Epidermal melanocyte (primary cell): ENCODE measurements at regions not wholly inside any gene's neighbourhood (a gene's known extent, or its start where the extent isn't known, plus 50 kb on each side); places are given as distances from the start of the nearest gene placed in this dataset.
"Not testable (repeated sequence)": the region's sequence is repeated elsewhere in the genome, so short reads cannot be mapped to it uniquely, and the experiment has no call there.

Experiments used
- DNase-seq: peaks from one replicate; pipeline ENCODE4 v3.0.0; 2011; ENCODE audit warnings: low spot score; ENCODE audit not compliant: insufficient read length

- not testable (repeated sequence) for DNase-seq
Observed at GRCh38 chr5:18674212-18674611, 1040.0 kb downstream of the TAF11L14 start.

- DNase-seq = no peak
Observed at GRCh38 chr5:18675041-18675440, 1040.8 kb downstream of the TAF11L14 start.

DNA sequence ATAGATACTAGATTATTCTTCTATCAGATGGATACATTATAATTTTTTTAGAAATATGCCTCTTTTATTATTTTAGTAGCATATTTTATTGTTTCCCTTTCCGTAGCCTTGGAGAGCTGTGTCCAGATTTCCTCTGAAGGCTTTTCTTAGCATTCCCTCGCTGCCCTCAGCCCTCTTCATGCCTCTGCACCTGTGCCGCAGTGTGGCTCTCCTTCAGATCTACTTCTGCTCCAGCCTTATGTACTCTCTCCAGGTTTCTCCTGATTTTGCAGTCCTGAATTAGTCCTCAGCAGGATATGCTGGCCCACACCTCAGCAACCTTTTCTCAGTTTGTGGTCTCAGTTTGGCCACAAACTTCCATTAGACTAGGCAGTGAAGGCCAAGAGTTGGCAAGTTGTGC, 1052.0 kb downstream of the TAF11L14 start:
- DNase-seq = no peak

- DNase-seq = no peak
Observed at GRCh38 chr5:18687429-18687828, 1053.2 kb downstream of the TAF11L14 start.

DNA sequence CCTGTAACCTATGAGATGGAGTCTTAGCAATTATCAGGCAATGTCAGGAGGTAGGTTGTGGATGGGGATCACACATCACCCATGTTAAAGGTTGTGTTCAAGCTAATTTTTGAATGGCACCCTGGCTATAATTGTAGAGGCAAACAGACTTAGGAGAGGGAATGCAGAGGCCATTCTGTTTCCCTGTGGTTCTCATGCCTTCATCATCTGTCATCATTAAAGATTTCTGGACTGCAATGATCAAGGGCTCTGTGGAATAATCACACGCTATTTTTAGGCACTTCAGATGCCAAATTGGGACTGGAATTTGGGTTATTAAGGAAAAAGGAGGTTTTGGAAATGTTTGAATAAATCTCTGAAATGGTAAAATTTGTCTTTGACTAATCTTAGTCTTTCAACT, 1065.4 kb downstream of the TAF11L14 start:
- no peak for DNase-seq

DNA sequence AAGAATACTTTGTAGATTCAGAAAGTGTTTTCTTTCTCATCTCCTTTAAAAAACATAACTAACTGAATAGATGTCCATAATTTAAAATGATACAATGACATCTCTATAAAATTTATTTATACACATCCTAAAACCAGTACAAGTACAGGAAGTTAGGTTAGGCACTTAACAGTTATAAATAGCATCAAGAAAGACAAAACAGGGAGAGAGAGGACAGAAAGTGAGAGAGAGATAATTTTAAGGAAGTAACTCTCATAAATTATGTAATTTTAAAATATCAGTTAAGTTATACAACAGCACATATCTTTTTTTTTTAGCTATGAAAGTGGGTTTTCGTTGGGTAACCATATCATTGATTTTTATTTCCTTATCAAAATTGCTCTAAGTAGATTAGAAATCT, 1068.6 kb downstream of the TAF11L14 start:
- DNase-seq = no peak

DNA sequence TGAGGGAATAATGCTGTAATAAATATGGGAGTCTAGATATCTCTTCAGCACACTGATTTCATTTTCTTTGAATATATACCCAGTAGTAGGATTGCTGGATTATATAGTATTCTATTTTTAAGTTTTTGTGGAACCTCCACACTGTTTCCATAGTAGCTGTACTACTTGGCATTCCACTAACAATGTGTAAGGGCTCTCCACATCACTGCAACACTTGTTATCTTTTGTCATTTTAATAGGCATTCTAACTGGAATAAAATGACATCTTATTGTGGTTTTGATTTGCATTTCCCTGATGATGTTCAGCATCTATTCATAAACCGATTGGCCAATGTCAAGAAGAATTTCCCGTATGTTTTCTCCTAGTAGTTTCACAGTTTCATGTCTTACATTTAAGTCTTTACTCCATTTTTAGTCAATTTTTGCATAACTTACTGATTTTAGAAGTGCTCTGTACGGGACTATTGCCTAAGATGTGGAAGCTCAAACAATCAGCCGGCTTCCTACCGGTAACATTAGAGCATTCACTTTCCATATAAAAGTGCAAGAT, 1078.8 kb downstream of the TAF11L14 start:
- DNase-seq = no peak

DNA sequence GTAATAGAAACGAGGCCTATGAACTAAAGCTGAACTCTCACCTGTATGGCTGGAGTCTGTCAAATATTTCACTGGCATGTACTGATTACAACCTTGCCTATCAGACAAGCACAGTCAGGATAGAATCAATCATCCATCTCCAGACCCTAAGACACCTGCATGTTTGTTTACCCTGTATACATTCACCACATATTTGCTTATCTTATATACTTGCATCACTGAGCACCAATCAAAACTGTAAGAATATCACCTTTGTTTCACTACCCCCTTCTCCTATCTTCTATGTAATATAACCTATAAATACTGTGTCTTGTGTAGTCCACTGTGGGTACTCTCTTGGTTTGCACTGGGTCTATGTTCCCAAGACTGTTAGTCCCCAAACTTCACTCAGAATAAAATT, 1085.7 kb downstream of the TAF11L14 start:
- DNase-seq = no peak

DNA sequence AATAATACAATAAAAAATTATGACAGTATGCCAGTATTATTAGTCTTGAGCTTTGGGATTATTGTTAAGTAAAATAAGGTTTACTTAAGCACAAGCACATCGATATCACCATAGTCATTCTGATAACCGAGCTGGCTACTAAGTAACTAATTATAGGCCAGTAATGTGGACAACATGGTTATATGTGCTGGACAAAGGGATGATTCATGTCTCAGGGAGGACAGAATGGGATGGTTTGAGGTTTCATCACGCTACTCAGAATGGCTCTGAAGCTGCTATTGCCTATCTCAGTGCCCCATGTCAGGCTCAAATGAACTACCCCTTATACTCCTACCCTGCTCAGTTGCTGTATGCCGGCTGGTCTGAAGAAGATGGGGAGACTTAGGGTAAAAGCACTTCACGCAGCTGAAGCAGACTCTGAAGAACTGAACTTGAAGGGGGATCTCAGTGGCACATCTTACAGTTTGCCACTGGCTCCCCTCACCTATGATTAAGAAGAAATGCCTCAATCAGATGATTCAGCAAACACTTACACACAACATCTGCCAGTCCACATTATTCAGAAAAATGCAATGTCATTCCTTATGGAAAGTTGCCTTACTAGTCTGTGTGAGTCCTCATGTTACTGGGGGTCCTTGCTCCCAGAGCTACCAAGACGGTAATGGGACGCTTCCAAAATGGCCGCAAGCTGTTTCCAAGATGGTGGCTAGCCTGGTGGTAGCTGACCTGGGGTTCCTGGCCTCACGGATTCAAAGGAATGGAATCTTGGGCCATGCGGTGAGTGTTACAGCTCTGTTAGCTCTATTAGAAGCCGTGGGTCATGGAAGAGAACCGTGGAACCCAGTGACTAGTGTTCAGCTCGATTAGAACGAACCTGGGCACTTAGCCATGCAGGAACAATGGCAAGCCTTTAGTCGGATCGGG, 1098.6 kb downstream of the TAF11L14 start:
- no peak for DNase-seq

- no peak for DNase-seq
Observed at GRCh38 chr5:18736051-18736398, 1101.8 kb downstream of the TAF11L14 start.

DNA sequence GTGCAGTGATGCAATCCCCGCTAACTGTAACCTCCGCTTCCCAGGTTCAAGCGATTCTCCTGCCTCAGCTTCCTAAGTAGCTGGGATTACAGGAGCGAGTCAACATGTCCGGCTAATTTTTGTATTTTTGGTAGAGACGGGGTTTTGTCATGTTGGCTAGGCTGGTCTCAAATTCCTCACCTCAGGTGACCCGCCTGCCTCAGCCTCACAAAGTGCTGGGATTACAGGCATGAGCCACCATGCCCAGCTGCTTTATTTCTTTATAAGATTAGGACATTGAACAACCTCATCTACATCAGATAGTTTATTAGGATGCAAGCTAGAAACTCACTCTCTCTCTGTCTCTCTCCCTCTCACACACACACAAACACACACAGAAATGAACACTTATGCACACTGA, 1102.5 kb downstream of the TAF11L14 start:
- not testable (repeated sequence) for DNase-seq

DNA sequence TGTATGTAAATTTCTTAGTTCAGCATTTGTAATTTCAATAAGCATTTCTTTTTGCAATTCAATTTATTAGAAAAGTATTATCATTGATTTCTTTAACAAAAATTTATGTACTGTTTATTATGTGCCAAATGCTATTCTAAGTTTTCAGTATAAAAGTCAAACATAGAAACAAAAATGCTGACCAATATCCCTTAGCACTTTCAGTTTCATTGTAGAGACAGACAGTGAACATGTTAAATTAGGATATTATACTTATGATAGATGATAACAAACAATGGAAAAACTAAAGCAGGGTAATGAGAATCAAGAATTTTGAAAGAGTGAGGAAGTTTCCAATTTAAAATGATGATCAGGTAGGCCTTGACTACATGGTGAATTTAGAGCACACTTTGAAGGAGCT, 1106.0 kb downstream of the TAF11L14 start:
- no peak for DNase-seq

- no peak for DNase-seq
Observed at GRCh38 chr5:18742830-18743229, 1108.6 kb downstream of the TAF11L14 start.

DNA sequence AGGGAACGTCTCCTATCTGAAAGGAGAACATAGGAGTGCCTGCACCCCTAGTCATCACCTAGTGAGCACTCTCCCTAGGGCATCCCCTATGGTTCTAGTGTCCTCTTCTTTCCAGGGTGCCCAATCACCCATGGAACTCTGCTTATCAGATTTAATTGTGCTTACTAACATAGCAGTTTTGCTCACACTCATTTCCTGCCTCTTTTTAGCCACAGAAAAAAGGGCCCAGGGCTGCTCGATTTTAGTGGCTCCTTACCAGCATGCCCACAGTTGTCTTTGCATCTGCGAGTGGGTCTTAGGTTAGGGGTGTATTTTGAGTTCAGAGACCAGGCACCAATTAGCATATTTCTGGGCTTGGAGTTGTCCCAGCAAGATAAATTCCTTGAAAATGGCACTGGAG, 1110.2 kb downstream of the TAF11L14 start:
- no peak for DNase-seq

- DNase-seq = no peak
Observed at GRCh38 chr5:18745042-18745987, 1111.1 kb downstream of the TAF11L14 start.

- no peak for DNase-seq
Observed at GRCh38 chr5:18745988-18746615, 1111.8 kb downstream of the TAF11L14 start.

- no peak for DNase-seq
Observed at GRCh38 chr5:18749763-18750162, 1115.5 kb downstream of the TAF11L14 start.

DNA sequence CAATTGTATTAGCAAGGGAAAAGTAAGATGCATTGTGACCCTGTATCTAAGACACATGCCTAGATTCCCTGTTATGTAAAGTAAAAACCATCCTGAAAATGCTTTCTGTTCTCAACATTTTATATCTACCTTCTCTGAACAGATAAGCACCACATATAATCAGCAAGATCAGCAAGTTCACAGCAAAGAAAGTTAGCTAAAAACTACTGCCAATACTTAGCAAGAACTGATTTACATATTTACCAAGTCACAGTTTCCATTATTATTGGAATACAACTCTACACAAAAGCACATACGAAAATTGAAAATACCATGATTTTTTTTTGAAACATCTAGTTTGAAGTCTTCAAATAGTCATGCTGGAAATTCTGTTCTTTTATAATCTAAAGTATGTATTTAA, 1118.1 kb downstream of the TAF11L14 start:
- DNase-seq = no peak

DNA sequence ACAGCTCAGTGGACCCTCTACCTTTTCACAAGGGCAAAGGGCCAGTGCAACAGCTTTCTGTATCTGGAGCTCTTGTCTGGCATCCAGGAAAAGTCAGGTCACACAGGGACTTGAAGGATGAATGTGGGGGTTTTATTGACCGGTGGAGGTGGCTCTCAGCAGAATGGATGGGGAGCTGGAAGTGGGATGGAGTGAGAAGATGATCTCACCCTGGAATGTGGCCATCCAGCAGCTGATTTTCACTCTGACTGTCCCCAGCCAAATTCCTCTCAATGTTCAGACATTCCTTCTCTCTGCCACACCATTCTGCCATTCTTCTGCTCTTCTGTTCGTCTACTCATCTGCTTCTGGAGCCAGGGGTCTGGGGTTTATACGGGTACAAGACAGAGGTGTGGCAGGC, 1119.9 kb downstream of the TAF11L14 start:
- DNase-seq = no peak

GRCh38 chr5:18761801-18762200, 1127.5 kb downstream of the TAF11L14 start:
- DNase-seq = no peak

DNA sequence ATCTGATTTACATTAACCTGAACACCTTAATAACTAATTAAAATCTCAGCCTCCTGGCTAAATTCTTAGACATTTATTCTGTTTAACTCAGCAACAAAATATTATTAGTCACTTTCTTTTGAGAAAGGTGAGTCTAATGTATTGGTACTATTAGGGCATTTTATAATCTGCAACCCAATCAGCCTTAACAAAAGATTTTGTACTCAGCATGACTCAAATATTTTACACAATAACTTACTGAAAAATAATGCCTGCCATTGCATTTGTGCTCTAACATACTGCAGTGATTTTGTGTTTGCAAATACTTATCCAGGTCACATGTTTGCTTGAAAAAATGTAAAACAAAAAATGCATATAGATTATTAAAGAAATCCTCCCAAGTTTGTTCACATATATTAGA, 1129.9 kb downstream of the TAF11L14 start:
- no peak for DNase-seq

DNA sequence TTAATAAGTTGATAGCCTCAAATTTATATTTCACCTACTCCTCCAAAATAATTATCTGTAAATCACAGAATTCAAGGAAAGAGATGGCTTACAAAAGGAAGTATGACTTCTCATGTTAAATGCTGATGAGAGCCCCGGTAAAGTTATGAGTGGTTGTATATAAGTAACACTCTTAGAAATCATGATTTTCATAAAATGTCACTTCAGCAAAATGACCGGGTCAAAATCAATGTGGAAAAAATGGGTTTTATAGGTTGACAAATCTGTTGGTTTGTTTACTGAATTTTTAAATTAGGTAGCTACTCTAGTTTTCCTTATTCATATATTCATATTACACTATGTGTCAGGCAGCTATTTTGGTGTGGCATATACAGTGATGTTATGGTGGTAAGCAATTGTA, 1131.0 kb downstream of the TAF11L14 start:
- no peak for DNase-seq
